H1 (cell line): ENCODE measurements at regions not wholly inside any gene's neighbourhood (a gene's known extent, or its start where the extent isn't known, plus 50 kb on each side); places are given as distances from the start of the nearest gene placed in this dataset.

Source experiments
- CTCF ChIA-PET: fragments of 300-600 bp; sonication (Branson Sonifier 250); formaldehyde crosslinking; loops from one replicate; lab custom pipeline; 2021; ENCODE audit not compliant: partially characterized antibody; lab: Charles Lee
- POLR2A ChIA-PET: fragments of 300-600 bp; sonication (Branson Sonifier 250); formaldehyde crosslinking; loops from one replicate; lab custom pipeline; 2021; ENCODE audit warnings: inconsistent platforms; ENCODE audit not compliant: partially characterized antibody; lab: Charles Lee
- DNase-seq, 2 experiments: peaks; one replicate each; pipeline versions ENCODE4 v3.0.0 to v3.0.0-alpha.2; 2010 to 2022; ENCODE audit warnings: low spot score in 2 of 2, low read depth in 1 of 2, mixed read lengths in 1 of 2
- FAIRE-seq: peaks from 2 replicates; lab custom pipeline; 2011; peaks lifted over from hg19 to GRCh38; lab: Jason Lieb, UNC
- H2AFZ ChIP-seq: 2 replicates; pipeline ENCODE4 v1.8.1; 2012; ENCODE audit warnings: low read length, inconsistent platforms
- H2AK5ac ChIP-seq: 2 replicates; pipeline ENCODE4 v1.6.1; 2013; ENCODE audit warnings: low read depth, low read length
- H2BK120ac ChIP-seq: replicated peaks from 2 replicates; pipeline ENCODE3; 2013; ENCODE audit warnings: low read depth, low read length, inconsistent platforms
- H2BK12ac ChIP-seq: 2 replicates; pipeline ENCODE4 v1.6.1; 2013; ENCODE audit warnings: low read depth, low read length
- H2BK15ac ChIP-seq: 2 replicates; pipeline ENCODE4 v1.6.1; 2013; ENCODE audit warnings: low read length
- H2BK20ac ChIP-seq: 2 replicates; pipeline ENCODE4 v1.6.1; 2013; ENCODE audit warnings: low read length
- H2BK5ac ChIP-seq: 2 replicates; pipeline ENCODE4 v1.6.1; 2013; ENCODE audit warnings: low read depth, low read length
- H3K14ac ChIP-seq: 2 replicates; pipeline ENCODE4 v1.6.1; 2013; ENCODE audit warnings: inconsistent platforms; ENCODE audit not compliant: insufficient read length
- H3K18ac ChIP-seq: 2 replicates; pipeline ENCODE4 v1.6.1; 2013; ENCODE audit warnings: low read length; ENCODE audit errors: extremely low read depth
- H3K23ac ChIP-seq: 2 replicates; pipeline ENCODE4 v1.6.1; 2013; ENCODE audit warnings: inconsistent platforms; ENCODE audit not compliant: insufficient read length
- H3K23me2 ChIP-seq: 2 replicates; pipeline ENCODE4 v1.6.1; 2013; ENCODE audit warnings: low read depth, low read length
- H3K27ac ChIP-seq: 2 replicates; pipeline ENCODE4 v1.6.1; 2011; ENCODE audit warnings: low read depth, low read length, inconsistent platforms
- H3K27me3 ChIP-seq, 4 experiments: replicated peaks in 1 of 4; 1 replicate in 1 of 4; 2 replicates in 3 of 4; pipeline versions ENCODE4 v1.6.1 to v1.8.1; 2011 to 2013; ENCODE audit warnings: low read length in 3 of 4, mild to moderate bottlenecking in 3 of 4, inconsistent platforms in 2 of 4, mixed read lengths in 2 of 4, moderate library complexity in 1 of 4; ENCODE audit not compliant: control insufficient read depth in 3 of 4, insufficient read depth in 3 of 4; ENCODE audit errors: extremely low read depth in 1 of 4
- H3K36me3 ChIP-seq, 4 experiments: 2 replicates each; pipeline versions ENCODE4 v1.6.1 to v1.8.1; 2011 to 2013; ENCODE audit warnings: mild to moderate bottlenecking in 4 of 4, low read length in 3 of 4, moderate library complexity in 2 of 4, control low read depth in 1 of 4, inconsistent platforms in 1 of 4; ENCODE audit not compliant: insufficient read depth in 4 of 4, control insufficient read depth in 2 of 4
- H3K4ac ChIP-seq: replicated peaks from 2 replicates; pipeline ENCODE3; 2013; ENCODE audit warnings: low read length, low read depth, mixed read lengths, inconsistent platforms; ENCODE audit not compliant: insufficient read length
- H3K4me1 ChIP-seq, 4 experiments: replicated peaks in 1 of 4; 1 replicate in 1 of 4; 2 replicates in 3 of 4; pipeline versions ENCODE4 v1.6.1 to v1.8.1; 2011 to 2013; ENCODE audit warnings: low read length in 3 of 4, inconsistent platforms in 2 of 4, mixed read lengths in 1 of 4; ENCODE audit not compliant: insufficient read depth in 4 of 4, control insufficient read depth in 3 of 4
- H3K4me2 ChIP-seq, 2 experiments: 2 replicates each; pipeline versions ENCODE4 v1.6.1 to v1.8.1; 2011 to 2013; ENCODE audit warnings: low read depth in 2 of 2, low read length in 2 of 2, control low read depth in 1 of 2, inconsistent platforms in 1 of 2, mild to moderate bottlenecking in 1 of 2; ENCODE audit not compliant: insufficient read depth in 1 of 2
- H3K4me3 ChIP-seq, 4 experiments: fragments of 200-600, 300-600 bp in 1 of 4; sonication (generic), shearing (Covaris generic), sonication (Bioruptor Twin) in 1 of 4; 2 replicates each; pipeline versions ENCODE4 v1.5.1 to v1.8.1; 2011 to 2016; ENCODE audit warnings: low read length in 4 of 4, low read depth in 3 of 4, control low read depth in 2 of 4, inconsistent platforms in 2 of 4, mild to moderate bottlenecking in 2 of 4, mixed read lengths in 1 of 4, moderate library complexity in 1 of 4; ENCODE audit not compliant: insufficient read depth in 2 of 4; ENCODE audit errors: extremely low read depth in 1 of 4
- H3K56ac ChIP-seq: replicated peaks from 2 replicates; pipeline ENCODE3; 2013; ENCODE audit warnings: low read depth, mild to moderate bottlenecking, mixed read lengths, low read length, inconsistent platforms; ENCODE audit not compliant: insufficient read length
- H3K79me1 ChIP-seq: 2 replicates; pipeline ENCODE4 v1.6.1; 2013; ENCODE audit warnings: low read depth, low read length, control low read depth
- H3K79me2 ChIP-seq, 2 experiments: 2 replicates each; pipeline versions ENCODE4 v1.6.1 to v1.8.1; 2012 to 2013; ENCODE audit warnings: low read length in 2 of 2, mild to moderate bottlenecking in 2 of 2, inconsistent platforms in 1 of 2; ENCODE audit not compliant: insufficient read depth in 2 of 2, control insufficient read depth in 1 of 2
- H3K9ac ChIP-seq, 4 experiments: replicated peaks in 1 of 4; 1 replicate in 1 of 4; 2 replicates in 3 of 4; pipeline versions ENCODE4 v1.6.1 to v1.8.1; 2011 to 2013; ENCODE audit warnings: low read depth in 3 of 4, low read length in 3 of 4, control low read depth in 2 of 4, mild to moderate bottlenecking in 2 of 4, moderate library complexity in 2 of 4, inconsistent platforms in 1 of 4; ENCODE audit errors: extremely low read depth in 1 of 4
- H3K9me3 ChIP-seq, 2 experiments: 2 replicates each; pipeline versions ENCODE4 v1.6.1 to v1.8.1; 2012 to 2013; ENCODE audit warnings: mild to moderate bottlenecking in 2 of 2, moderate library complexity in 2 of 2, control low read depth in 1 of 2, inconsistent platforms in 1 of 2, low read depth in 1 of 2, low read length in 1 of 2, mixed read lengths in 1 of 2; ENCODE audit not compliant: insufficient read depth in 2 of 2
- H4K20me1 ChIP-seq, 2 experiments: replicated peaks in 1 of 2; 2 replicates each; pipeline versions ENCODE3 to v1.8.1; 2011 to 2013; ENCODE audit warnings: inconsistent platforms in 2 of 2, low read length in 2 of 2, mild to moderate bottlenecking in 1 of 2; ENCODE audit not compliant: insufficient read depth in 2 of 2, control insufficient read depth in 1 of 2
- H4K5ac ChIP-seq: 2 replicates; pipeline ENCODE4 v1.6.1; 2013; ENCODE audit warnings: low read length, low read depth, mixed read lengths, inconsistent platforms; ENCODE audit not compliant: insufficient read length
- H4K8ac ChIP-seq: 2 replicates; pipeline ENCODE4 v1.8.0; 2013; ENCODE audit warnings: mild to moderate bottlenecking, moderate library complexity, low read length, inconsistent platforms; ENCODE audit not compliant: insufficient read depth; ENCODE audit errors: extremely low read depth
- H4K91ac ChIP-seq: replicated peaks from 2 replicates; pipeline ENCODE3; 2013; ENCODE audit warnings: low read length, mixed read lengths, inconsistent platforms; ENCODE audit not compliant: insufficient read length
- ASH2L ChIP-seq: fragments of 200-600, 300-600 bp; sonication (generic); IDR thresholded peaks from one replicate; pipeline ENCODE4 v1.7.1; 2017; ENCODE audit warnings: low read length
- CHD1 ChIP-seq: IDR thresholded peaks from 2 replicates; pipeline ENCODE4 v1.6.1; 2012; ENCODE audit warnings: low read depth, low read length, improper control_type of control experiment
- EP300 ChIP-seq, 2 experiments: IDR thresholded peaks; 1 replicate in 1 of 2; 2 replicates in 1 of 2; pipeline ENCODE4 v1.6.1; 2011 to 2012; ENCODE audit warnings: low read depth in 2 of 2, low read length in 2 of 2, mild to moderate bottlenecking in 2 of 2, borderline replicate concordance in 1 of 2, inconsistent platforms in 1 of 2, moderate library complexity in 1 of 2
- JUND ChIP-seq: IDR thresholded peaks from 2 replicates; pipeline ENCODE4 v1.6.1; 2011; ENCODE audit warnings: mild to moderate bottlenecking, improper control_type of control experiment, low read length
- TAF7 ChIP-seq: optimal IDR thresholded peaks from 2 replicates; pipeline ENCODE3; 2011; ENCODE audit warnings: low read depth, mild to moderate bottlenecking, inconsistent platforms, low read length, moderate library complexity, borderline replicate concordance
- WGBS, 2 experiments: shearing (Covaris generic) in 1 of 2; methylation state at CpG; one replicate each; pipeline versions ENCODE4 v1.1.6 to v1.1.7; 2013 to 2015; ENCODE audit warnings: low lambda C conversion rate in 2 of 2, mixed read lengths in 2 of 2, inconsistent platforms in 1 of 2, low coverage in 1 of 2, missing lambda C conversion rate in 1 of 2; ENCODE audit not compliant: insufficient replicate concordance in 2 of 2, insufficient coverage in 1 of 2, insufficient read length in 1 of 2; ENCODE audit errors: extremely low coverage in 1 of 2, missing lambda C conversion rate in 1 of 2; 5-methylcytosine and 5-hydroxymethylcytosine counted together
- TF ChIP-seq, protein P1 (sequence below): IDR thresholded peaks from 2 replicates; pipeline ENCODE4 v1.6.1; 2012; ENCODE audit warnings: inconsistent platforms

DNA sequence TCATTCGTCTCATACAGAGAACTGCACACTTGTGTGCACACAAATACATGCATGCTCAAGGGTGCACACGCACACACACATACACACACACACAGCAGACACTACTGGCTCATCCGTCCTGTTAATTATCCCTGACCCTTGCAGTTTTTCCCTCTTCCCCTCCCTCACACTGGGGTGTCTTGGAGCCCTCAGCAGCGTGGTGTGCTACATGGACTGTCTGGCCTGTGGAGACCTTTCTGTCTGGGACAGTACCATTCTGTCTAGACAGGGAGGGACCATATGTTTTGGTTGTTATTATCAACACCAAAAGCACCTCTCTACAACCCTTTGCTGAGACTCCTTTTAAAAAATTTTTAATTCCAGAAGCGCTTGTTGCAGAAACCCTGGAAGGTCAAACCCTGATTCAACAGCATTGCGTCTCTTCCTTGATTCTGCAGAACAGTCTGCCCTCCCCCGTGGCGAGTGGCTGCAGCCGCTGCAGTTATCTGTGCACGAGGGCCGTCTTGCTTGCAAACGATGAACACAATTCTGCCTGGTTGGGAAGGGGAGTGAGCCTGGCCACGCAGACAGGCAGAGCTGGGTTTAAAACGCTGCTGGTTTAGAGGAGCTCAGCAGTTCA, 374.0 kb downstream of the IRS2 start:
- peak in 1 of 2 experiments; percentile 94; a peak in 1 of 3 replicates for TF ChIP-seq EP300 (IDR thresholded peaks at IDR 0.05; ENCODE audit: borderline replicate concordance in 1 of 2, low read depth in 2 of 2, low read length in 2 of 2)
- TF ChIP-seq TAF7, result no peak
- peak; percentile 72 for TF ChIP-seq JUND
- TF ChIP-seq CHD1, result peak; percentile 73
- TF ChIP-seq ASH2L, result no peak
- TF ChIP-seq, protein P1, sequence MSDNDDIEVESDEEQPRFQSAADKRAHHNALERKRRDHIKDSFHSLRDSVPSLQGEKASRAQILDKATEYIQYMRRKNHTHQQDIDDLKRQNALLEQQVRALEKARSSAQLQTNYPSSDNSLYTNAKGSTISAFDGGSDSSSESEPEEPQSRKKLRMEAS, result 0 out of 2 replicates have a peak, but pooled peaks have one; percentile 18
- H3K79me1 ChIP-seq, result no peaks in the 10 kb centered on the region
- no peaks in the 10 kb centered on the region; the same call in 1 of the 2 replicates for H3K23me2 ChIP-seq
- no peak overlapping the region for H3K14ac ChIP-seq
- no peak overlapping the region for H2BK15ac ChIP-seq
- no peak overlapping the region for H3K4ac ChIP-seq
- FAIRE-seq (no peak), DNase-seq (peak; percentile 13 to 51)
- no peak overlapping the region for H3K18ac ChIP-seq
- H2AK5ac ChIP-seq, result no peak overlapping the region
- no peaks in the 10 kb centered on the region for H3K36me3 ChIP-seq
- ChIA-PET CTCF (interaction anchor here (0.9 kb wide), 1 partner anchor 205 kb away, joined by 3 read pairs; no protein-coding TSS in a partner anchor), POLR2A (no interaction called here)
- H4K91ac ChIP-seq, result no peak overlapping the region
- no peaks in the 10 kb centered on the region for H4K20me1 ChIP-seq
- H2AFZ ChIP-seq, result peak overlapping the region; percentile 74
- H3K4me2 ChIP-seq, result peak overlapping the region; percentile 7 to 12; a peak in 2 of 4 replicates
- H3K9me3 ChIP-seq, result no peaks in the 10 kb centered on the region
- no peak overlapping the region; a peak in 1 of 7 replicates for H3K9ac ChIP-seq
- H3K4me3 ChIP-seq, result no peak overlapping the region
- H3K4me1 ChIP-seq, result peaks cover 0 to 5% (median 3%) of the 10 kb centered on the region in 4 experiments; a peak in 2 of 7 replicates
- H2BK5ac ChIP-seq, result no peak overlapping the region
- H2BK120ac ChIP-seq, result peak overlapping the region; percentile 47
- H3K23ac ChIP-seq, result no peak overlapping the region
- no peak overlapping the region for H4K5ac ChIP-seq
- WGBS, 2 experiments, result 61% methylated on average over 14 of the region's 14 CpGs; no CpG with 5 or more reads in 1 of the 2 experiments
- H3K79me2 ChIP-seq, result no peaks in the 10 kb centered on the region
- H3K27me3 ChIP-seq, result no peaks in the 10 kb centered on the region
- 0 out of 2 replicates have a peak overlapping the region, but pooled peaks have one; percentile 15 for H2BK20ac ChIP-seq
- H3K27ac ChIP-seq, result no peak overlapping the region
- H4K8ac ChIP-seq, result no peak overlapping the region
- no peak overlapping the region for H3K56ac ChIP-seq
- no peak overlapping the region for H2BK12ac ChIP-seq
